ENCODE measurements at regions not wholly inside any gene's neighbourhood (a gene's known extent, or its start where the extent isn't known, plus 50 kb on each side); places are given as distances from the start of the nearest gene placed in this dataset.

DNA sequence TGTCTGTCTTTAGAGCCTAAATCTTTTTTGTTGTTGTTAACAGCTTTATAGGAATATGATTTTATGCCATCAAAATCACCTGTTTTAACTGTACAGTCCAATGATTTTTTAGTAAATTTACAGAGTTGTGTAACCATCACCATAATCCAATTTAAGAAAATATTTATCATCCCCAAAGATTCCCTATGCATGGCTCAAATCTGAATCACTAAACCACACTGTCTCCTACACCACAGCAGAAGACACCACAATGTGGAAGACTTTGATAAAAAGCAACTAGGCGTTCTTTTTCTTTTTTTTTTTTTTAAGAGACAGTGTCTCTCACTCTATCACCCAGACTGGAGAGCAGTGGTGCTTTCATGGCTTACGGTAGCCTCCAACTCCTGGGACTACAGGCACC lies 99.6 kb downstream of the TXNL1 start:
- TF ChIP-seq CTCF (IDR thresholded peaks at IDR 0.05; ENCODE audit: low read length) (no peak), EZH2 (optimal IDR thresholded peaks at IDR 0.05; ENCODE audit: low read depth, low read length) (no peak)

Data from MM.1S (cell line).